Liver (tissue), 8 donors: ENCODE measurements at regions not wholly inside any gene's neighbourhood (a gene's known extent, or its start where the extent isn't known, plus 50 kb on each side); places are given as distances from the start of the nearest gene placed in this dataset.
A peak's percentile ranks its signal among the peaks of the same experiment; 100 is the strongest.

ENCODE experiments used
- DNase-seq: peaks from one replicate; pipeline ENCODE4 v3.0.0-alpha.2; 2017; ENCODE audit warnings: low spot score
- H3K27ac ChIP-seq, 2 donors: one replicate each; pipeline ENCODE4 v1.7.0; 2013; ENCODE audit warnings: inconsistent platforms in 2 of 2, low read length in 2 of 2, control low read depth in 1 of 2, low read depth in 1 of 2, mild to moderate bottlenecking in 1 of 2
- H3K27me3 ChIP-seq, 4 donors: one replicate each; pipeline versions ENCODE4 v1.6.1 to v1.7.0; 2013; ENCODE audit warnings: low read length in 3 of 4, inconsistent platforms in 1 of 4, mild to moderate bottlenecking in 1 of 4, moderate library complexity in 1 of 4; ENCODE audit not compliant: control insufficient read depth in 4 of 4, insufficient read depth in 4 of 4
- H3K36me3 ChIP-seq, 4 donors: one replicate each; pipeline versions ENCODE4 v1.6.1 to v1.7.0; 2013; ENCODE audit warnings: low read length in 3 of 4, mild to moderate bottlenecking in 3 of 4, low read depth in 1 of 4, moderate library complexity in 1 of 4; ENCODE audit not compliant: control insufficient read depth in 4 of 4, insufficient read depth in 3 of 4
- H3K4me1 ChIP-seq, 4 donors: one replicate each; pipeline versions ENCODE4 v1.6.1 to v1.7.0; 2013; ENCODE audit warnings: low read length in 3 of 4, mild to moderate bottlenecking in 3 of 4, moderate library complexity in 1 of 4; ENCODE audit not compliant: control insufficient read depth in 4 of 4, insufficient read depth in 4 of 4
- H3K4me3 ChIP-seq, 3 donors: one replicate each; pipeline versions ENCODE4 v1.6.1 to v1.7.0; 2013; ENCODE audit warnings: low read length in 3 of 3, control low read depth in 1 of 3, low read depth in 1 of 3, mild to moderate bottlenecking in 1 of 3
- H3K9ac ChIP-seq, 2 donors: one replicate each; pipeline ENCODE4 v1.7.0; 2013; ENCODE audit warnings: low read length in 2 of 2, mild to moderate bottlenecking in 2 of 2, moderate library complexity in 2 of 2, control low read depth in 1 of 2, low read depth in 1 of 2
- H3K9me3 ChIP-seq, 4 donors: one replicate each; pipeline versions ENCODE4 v1.6.1 to v1.7.0; 2013; ENCODE audit warnings: low read length in 3 of 4; ENCODE audit not compliant: control insufficient read depth in 4 of 4
- EGR1 ChIP-seq, 2 donors: IDR thresholded peaks; 2 replicates each; pipeline ENCODE4 v1.6.1; 2016 to 2018; ENCODE audit warnings: antibody characterized with exemption in 2 of 2, low read depth in 2 of 2
- FOXA2 ChIP-seq: IDR thresholded peaks from 2 replicates; pipeline ENCODE4 v1.6.1; 2016; ENCODE audit warnings: antibody characterized with exemption
- GABPA ChIP-seq, 2 donors: IDR thresholded peaks in 1 of 2; conservative IDR thresholded peaks in 1 of 2; 2 replicates each; pipeline ENCODE4 v1.6.1; 2016; ENCODE audit warnings: antibody characterized with exemption in 2 of 2, mild to moderate bottlenecking in 1 of 2, moderate library complexity in 1 of 2
- HNF4A ChIP-seq, 2 donors: conservative IDR thresholded peaks; 2 replicates each; pipeline ENCODE4 v1.6.1; 2016; ENCODE audit warnings: antibody characterized with exemption in 2 of 2, mild to moderate bottlenecking in 2 of 2
- HNF4G ChIP-seq: IDR thresholded peaks from 2 replicates; pipeline ENCODE4 v1.6.1; 2016; ENCODE audit warnings: antibody characterized with exemption
- JUND ChIP-seq, 2 donors: IDR thresholded peaks; 2 replicates each; pipeline ENCODE4 v1.6.1; 2016; ENCODE audit warnings: antibody characterized with exemption in 2 of 2
- NR2F2 ChIP-seq: IDR thresholded peaks from 2 replicates; pipeline ENCODE4 v1.6.1; 2016; ENCODE audit warnings: antibody characterized with exemption
- RAD21 ChIP-seq, 2 donors: IDR thresholded peaks; 2 replicates each; pipeline ENCODE4 v1.6.1; 2016; ENCODE audit warnings: antibody characterized with exemption in 2 of 2, mild to moderate bottlenecking in 2 of 2
- RXRA ChIP-seq, 2 donors: IDR thresholded peaks; 2 replicates each; pipeline ENCODE4 v1.6.1; 2017 to 2018; ENCODE audit warnings: antibody characterized with exemption in 2 of 2, mild to moderate bottlenecking in 1 of 2
- TAF1 ChIP-seq: conservative IDR thresholded peaks from 2 replicates; pipeline ENCODE4 v1.6.1; 2016; ENCODE audit warnings: antibody characterized with exemption, mild to moderate bottlenecking
- YY1 ChIP-seq: IDR thresholded peaks from 2 replicates; pipeline ENCODE4 v1.6.1; 2016; ENCODE audit warnings: antibody characterized with exemption, mild to moderate bottlenecking
- WGBS: extraction: QIAGEN DNeasy Blood & Tissue Kit; methylation state at CpG from one replicate; pipeline ENCODE4 v1.1.7; 2013; 5-methylcytosine and 5-hydroxymethylcytosine counted together
- TF ChIP-seq, protein P1 (sequence below): fragments of 150-350 bp; IDR thresholded peaks from 2 replicates; pipeline ENCODE4 v1.5.1; 2017; ENCODE audit warnings: improper control_type of control experiment, low read depth, low read length; ENCODE audit not compliant: missing input control
- TF ChIP-seq, protein P2 (sequence below): IDR thresholded peaks from 2 replicates; pipeline ENCODE4 v1.6.1; 2016; ENCODE audit warnings: antibody characterized with exemption
- TF ChIP-seq, protein P3 (sequence below): IDR thresholded peaks from 2 replicates; pipeline ENCODE4 v1.6.1; 2016; ENCODE audit warnings: antibody characterized with exemption
- TF ChIP-seq, protein P4 (sequence below): IDR thresholded peaks from 2 replicates; pipeline ENCODE4 v1.6.1; 2016; ENCODE audit warnings: antibody characterized with exemption
- TF ChIP-seq, protein P5 (sequence below): IDR thresholded peaks from 2 replicates; pipeline ENCODE4 v1.6.1; 2016; ENCODE audit warnings: antibody characterized with exemption, mild to moderate bottlenecking
- donor health status: healthy.
- donor health status: healthy.
- donor health status: healthy.
- donor health status: healthy.
- donor health status: healthy.

GRCh38 chr2:234682492-234683228 lies 185.8 kb upstream of the ARL4C start:
- 89% methylated on average over 4 of the region's 4 CpGs for WGBS
- no peak overlapping the region for H3K4me3 ChIP-seq
- H3K27ac ChIP-seq = no peak overlapping the region
- H3K9me3 ChIP-seq = no peaks in the 10 kb centered on the region
- TF ChIP-seq, protein P1, sequence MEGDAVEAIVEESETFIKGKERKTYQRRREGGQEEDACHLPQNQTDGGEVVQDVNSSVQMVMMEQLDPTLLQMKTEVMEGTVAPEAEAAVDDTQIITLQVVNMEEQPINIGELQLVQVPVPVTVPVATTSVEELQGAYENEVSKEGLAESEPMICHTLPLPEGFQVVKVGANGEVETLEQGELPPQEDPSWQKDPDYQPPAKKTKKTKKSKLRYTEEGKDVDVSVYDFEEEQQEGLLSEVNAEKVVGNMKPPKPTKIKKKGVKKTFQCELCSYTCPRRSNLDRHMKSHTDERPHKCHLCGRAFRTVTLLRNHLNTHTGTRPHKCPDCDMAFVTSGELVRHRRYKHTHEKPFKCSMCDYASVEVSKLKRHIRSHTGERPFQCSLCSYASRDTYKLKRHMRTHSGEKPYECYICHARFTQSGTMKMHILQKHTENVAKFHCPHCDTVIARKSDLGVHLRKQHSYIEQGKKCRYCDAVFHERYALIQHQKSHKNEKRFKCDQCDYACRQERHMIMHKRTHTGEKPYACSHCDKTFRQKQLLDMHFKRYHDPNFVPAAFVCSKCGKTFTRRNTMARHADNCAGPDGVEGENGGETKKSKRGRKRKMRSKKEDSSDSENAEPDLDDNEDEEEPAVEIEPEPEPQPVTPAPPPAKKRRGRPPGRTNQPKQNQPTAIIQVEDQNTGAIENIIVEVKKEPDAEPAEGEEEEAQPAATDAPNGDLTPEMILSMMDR = no peak
- TF ChIP-seq, protein P2, sequence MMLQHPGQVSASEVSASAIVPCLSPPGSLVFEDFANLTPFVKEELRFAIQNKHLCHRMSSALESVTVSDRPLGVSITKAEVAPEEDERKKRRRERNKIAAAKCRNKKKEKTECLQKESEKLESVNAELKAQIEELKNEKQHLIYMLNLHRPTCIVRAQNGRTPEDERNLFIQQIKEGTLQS = no peak
- no peak for TF ChIP-seq GABPA (IDR thresholded peaks at IDR 0.05 in 1 of 2, conservative IDR thresholded peaks at IDR 0.05 in 1 of 2)
- TF ChIP-seq NR2F2 = no peak
- no peak for TF ChIP-seq FOXA2
- TF ChIP-seq, protein P3, sequence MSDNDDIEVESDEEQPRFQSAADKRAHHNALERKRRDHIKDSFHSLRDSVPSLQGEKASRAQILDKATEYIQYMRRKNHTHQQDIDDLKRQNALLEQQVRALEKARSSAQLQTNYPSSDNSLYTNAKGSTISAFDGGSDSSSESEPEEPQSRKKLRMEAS = no peak
- no peak overlapping the region for H3K9ac ChIP-seq
- no peak for DNase-seq
- H3K27me3 ChIP-seq = no peaks in the 10 kb centered on the region
- peaks cover 9 to 22% (median 17%) of the 10 kb centered on the region in 4 donors for H3K4me1 ChIP-seq
- no peaks in the 10 kb centered on the region for H3K36me3 ChIP-seq

DNA sequence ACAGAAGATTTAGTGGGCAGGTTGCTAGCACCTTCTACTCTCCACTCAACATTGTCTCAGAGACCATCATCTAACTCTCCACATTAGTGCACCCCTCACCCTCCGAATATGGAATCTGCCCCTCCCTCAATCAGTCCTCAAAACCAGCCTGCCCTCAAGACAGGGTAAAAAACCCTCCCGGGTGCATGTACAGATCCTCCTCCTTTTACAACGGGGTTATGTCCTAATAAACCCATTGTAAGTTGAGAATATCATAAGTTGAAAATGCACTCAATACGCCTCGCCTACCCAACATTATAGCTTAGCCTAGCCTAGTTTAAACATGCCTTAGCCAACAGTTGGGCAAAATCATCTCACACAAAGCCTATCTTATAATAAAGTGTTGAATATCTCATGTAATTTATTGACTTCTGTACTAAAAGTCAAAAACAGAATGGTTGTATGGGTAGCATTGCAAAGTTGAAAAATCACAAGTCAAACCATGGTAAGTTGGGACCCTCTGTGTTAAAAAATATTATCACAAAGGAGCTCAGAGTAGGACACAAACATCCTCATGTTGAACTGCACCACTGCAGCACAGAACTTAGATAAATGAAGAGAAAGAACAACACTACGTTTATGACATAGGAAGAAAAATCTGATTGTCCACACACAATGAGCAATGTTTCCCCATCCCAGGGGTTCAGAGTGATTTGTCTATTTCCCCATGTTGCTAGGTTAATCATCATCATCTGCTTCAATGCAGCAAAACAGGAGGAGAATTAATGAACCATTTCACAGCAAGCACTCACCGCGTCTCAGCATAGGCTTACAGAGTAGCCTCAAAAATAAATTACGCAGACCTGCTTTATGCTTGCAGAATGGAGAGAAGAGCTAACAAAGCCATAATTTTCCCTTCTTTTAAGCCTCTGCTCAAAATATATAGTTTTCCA lies 184.1 kb upstream of the ARL4C start:
- no peak for DNase-seq
- no peaks in the 10 kb centered on the region for H3K9me3 ChIP-seq
- no peak overlapping the region for H3K4me3 ChIP-seq
- no peak overlapping the region for H3K9ac ChIP-seq
- no peaks in the 10 kb centered on the region for H3K27me3 ChIP-seq
- no peaks in the 10 kb centered on the region for H3K36me3 ChIP-seq
- H3K27ac ChIP-seq = peak overlapping the region; percentile 10 to 72
- TF ChIP-seq, protein P3 = no peak
- no peak for TF ChIP-seq EGR1 (IDR thresholded peaks at IDR 0.05; ENCODE audit: low read depth in 2 of 2)
- TF ChIP-seq RXRA (IDR thresholded peaks at IDR 0.05) = no peak
- TF ChIP-seq, protein P4, sequence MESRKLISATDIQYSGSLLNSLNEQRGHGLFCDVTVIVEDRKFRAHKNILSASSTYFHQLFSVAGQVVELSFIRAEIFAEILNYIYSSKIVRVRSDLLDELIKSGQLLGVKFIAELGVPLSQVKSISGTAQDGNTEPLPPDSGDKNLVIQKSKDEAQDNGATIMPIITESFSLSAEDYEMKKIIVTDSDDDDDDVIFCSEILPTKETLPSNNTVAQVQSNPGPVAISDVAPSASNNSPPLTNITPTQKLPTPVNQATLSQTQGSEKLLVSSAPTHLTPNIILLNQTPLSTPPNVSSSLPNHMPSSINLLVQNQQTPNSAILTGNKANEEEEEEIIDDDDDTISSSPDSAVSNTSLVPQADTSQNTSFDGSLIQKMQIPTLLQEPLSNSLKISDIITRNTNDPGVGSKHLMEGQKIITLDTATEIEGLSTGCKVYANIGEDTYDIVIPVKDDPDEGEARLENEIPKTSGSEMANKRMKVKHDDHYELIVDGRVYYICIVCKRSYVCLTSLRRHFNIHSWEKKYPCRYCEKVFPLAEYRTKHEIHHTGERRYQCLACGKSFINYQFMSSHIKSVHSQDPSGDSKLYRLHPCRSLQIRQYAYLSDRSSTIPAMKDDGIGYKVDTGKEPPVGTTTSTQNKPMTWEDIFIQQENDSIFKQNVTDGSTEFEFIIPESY = no peak
- TF ChIP-seq JUND (IDR thresholded peaks at IDR 0.05) = no peak
- TF ChIP-seq, protein P2 = no peak
- TF ChIP-seq FOXA2 = no peak
- TF ChIP-seq YY1 = no peak
- TF ChIP-seq, protein P5, sequence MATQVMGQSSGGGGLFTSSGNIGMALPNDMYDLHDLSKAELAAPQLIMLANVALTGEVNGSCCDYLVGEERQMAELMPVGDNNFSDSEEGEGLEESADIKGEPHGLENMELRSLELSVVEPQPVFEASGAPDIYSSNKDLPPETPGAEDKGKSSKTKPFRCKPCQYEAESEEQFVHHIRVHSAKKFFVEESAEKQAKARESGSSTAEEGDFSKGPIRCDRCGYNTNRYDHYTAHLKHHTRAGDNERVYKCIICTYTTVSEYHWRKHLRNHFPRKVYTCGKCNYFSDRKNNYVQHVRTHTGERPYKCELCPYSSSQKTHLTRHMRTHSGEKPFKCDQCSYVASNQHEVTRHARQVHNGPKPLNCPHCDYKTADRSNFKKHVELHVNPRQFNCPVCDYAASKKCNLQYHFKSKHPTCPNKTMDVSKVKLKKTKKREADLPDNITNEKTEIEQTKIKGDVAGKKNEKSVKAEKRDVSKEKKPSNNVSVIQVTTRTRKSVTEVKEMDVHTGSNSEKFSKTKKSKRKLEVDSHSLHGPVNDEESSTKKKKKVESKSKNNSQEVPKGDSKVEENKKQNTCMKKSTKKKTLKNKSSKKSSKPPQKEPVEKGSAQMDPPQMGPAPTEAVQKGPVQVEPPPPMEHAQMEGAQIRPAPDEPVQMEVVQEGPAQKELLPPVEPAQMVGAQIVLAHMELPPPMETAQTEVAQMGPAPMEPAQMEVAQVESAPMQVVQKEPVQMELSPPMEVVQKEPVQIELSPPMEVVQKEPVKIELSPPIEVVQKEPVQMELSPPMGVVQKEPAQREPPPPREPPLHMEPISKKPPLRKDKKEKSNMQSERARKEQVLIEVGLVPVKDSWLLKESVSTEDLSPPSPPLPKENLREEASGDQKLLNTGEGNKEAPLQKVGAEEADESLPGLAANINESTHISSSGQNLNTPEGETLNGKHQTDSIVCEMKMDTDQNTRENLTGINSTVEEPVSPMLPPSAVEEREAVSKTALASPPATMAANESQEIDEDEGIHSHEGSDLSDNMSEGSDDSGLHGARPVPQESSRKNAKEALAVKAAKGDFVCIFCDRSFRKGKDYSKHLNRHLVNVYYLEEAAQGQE = no peak
- no peak for TF ChIP-seq HNF4G
- no peak for TF ChIP-seq TAF1
- no peak for TF ChIP-seq RAD21 (IDR thresholded peaks at IDR 0.05)
- no peak for TF ChIP-seq GABPA (IDR thresholded peaks at IDR 0.05 in 1 of 2, conservative IDR thresholded peaks at IDR 0.05 in 1 of 2)
- no peak for TF ChIP-seq HNF4A (conservative IDR thresholded peaks at IDR 0.05)
- WGBS = 88% methylated on average over 9 of the region's 9 CpGs
- H3K4me1 ChIP-seq = peaks cover 13 to 32% (median 27%) of the 10 kb centered on the region in 4 donors
